ENCODE measurements at regions not wholly inside any gene's neighbourhood (a gene's known extent, or its start where the extent isn't known, plus 50 kb on each side); places are given as distances from the start of the nearest gene placed in this dataset.
A peak's percentile ranks its signal among the peaks of the same experiment; 100 is the strongest.

DNA sequence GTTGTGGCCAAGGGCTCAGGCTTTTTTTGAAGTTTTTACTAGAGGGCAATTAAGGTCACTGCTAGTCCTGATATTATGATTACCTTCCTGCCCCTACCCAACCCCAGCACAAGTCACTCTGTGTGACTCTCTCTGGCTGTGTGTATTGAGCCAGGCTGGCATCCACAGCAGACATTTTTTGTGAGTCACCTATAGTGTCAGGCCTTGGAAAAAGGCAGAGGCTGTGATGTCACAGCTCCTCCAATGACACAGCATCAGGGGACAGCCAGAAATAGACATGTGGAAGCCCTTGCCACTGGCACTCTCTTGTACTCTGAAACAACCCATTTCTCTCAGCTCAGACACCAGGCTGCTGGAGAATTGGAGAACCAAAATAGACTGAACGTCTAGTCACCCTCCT, 145.4 kb downstream of the NMUR2 start:
- no peak for DNase-seq (ENCODE audit: low read depth)
- TF ChIP-seq, protein P1, sequence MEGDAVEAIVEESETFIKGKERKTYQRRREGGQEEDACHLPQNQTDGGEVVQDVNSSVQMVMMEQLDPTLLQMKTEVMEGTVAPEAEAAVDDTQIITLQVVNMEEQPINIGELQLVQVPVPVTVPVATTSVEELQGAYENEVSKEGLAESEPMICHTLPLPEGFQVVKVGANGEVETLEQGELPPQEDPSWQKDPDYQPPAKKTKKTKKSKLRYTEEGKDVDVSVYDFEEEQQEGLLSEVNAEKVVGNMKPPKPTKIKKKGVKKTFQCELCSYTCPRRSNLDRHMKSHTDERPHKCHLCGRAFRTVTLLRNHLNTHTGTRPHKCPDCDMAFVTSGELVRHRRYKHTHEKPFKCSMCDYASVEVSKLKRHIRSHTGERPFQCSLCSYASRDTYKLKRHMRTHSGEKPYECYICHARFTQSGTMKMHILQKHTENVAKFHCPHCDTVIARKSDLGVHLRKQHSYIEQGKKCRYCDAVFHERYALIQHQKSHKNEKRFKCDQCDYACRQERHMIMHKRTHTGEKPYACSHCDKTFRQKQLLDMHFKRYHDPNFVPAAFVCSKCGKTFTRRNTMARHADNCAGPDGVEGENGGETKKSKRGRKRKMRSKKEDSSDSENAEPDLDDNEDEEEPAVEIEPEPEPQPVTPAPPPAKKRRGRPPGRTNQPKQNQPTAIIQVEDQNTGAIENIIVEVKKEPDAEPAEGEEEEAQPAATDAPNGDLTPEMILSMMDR (IDR thresholded peaks at IDR 0.05; ENCODE audit: insufficient read depth, low read depth, low read length, missing control alignments), result no peak
- no peak overlapping the region for H3K4me3 ChIP-seq (ENCODE audit: low read depth, low read length)

DNA sequence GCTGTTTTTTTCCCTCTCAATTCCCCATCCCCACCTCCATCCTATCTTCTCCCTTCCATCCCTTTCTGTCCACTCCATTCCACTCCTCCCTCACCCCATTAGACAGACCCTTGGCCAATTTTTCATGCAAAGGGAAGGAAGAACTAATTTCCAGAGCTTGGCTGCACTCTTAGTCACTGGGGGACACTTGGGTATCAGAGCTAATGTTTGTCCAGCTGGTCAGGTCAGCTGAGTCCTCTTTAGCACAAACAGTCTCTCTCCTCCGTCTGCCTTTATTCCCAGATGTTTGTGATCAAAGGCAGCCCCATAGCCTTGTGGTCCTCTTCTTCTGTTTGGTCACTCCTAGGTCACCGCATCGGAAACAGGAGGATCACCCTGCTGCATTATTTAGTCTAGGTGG, 148.5 kb downstream of the NMUR2 start:
- DNase-seq (ENCODE audit: low read depth), result no peak
- TF ChIP-seq, protein P1 (IDR thresholded peaks at IDR 0.05; ENCODE audit: insufficient read depth, low read depth, low read length, missing control alignments), result no peak

DNA sequence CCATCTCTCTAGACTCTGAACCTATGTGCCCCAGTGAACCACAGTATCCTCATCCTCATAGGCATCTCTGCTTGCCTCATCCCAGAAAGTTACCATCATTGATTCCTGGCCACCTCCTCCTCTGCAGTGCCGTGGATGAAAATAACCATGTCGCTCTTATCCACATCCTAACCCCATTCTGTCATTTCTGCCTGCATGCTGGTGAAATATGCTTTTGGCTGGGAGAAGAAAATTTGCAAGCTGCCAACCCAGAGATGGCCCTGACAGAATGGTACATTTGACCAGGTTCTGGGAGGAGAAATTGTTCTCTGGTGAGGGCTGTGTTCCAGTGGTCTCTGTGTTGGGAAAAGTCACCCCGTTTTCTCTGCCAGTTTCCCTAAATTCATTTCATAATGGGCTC, 149.7 kb downstream of the NMUR2 start:
- H3K4me3 ChIP-seq (ENCODE audit: low read depth, low read length), result no peak overlapping the region
- TF ChIP-seq, protein P1 (IDR thresholded peaks at IDR 0.05; ENCODE audit: insufficient read depth, low read depth, low read length, missing control alignments), result no peak
- no peak for DNase-seq (ENCODE audit: low read depth)

More for the DNA sequence above, 148.5 kb downstream of the NMUR2 start:
- H3K4me3 ChIP-seq (ENCODE audit: low read depth, low read length), result no peak overlapping the region

DNA sequence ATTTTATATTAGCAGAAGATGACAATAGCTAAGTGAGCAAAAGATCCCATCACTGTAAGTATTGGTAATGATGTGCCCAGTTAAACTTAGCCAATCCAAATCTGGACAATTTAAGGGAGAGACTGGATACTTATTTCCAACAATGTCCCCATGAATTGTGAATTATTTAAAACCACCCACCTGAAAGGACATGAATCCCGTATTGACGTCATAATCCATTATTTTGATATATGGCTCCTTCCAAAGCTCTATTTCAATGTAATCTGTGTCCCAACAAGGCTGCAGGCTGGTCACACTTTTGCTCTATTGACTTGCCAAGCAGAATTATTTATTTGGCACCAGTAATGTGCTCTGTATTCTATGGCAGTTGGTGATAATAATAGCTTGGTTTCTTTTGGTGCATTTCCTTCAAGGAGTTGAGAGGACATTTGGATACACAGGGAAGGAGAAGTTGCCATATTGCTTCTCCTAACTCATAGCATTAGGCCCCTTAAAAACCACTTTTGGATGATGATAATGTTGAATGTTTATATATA, 157.2 kb downstream of the NMUR2 start:
- TF ChIP-seq, protein P1 (IDR thresholded peaks at IDR 0.05; ENCODE audit: insufficient read depth, low read depth, low read length, missing control alignments), result no peak
- no peak overlapping the region for H3K4me3 ChIP-seq (ENCODE audit: low read depth, low read length)

DNA sequence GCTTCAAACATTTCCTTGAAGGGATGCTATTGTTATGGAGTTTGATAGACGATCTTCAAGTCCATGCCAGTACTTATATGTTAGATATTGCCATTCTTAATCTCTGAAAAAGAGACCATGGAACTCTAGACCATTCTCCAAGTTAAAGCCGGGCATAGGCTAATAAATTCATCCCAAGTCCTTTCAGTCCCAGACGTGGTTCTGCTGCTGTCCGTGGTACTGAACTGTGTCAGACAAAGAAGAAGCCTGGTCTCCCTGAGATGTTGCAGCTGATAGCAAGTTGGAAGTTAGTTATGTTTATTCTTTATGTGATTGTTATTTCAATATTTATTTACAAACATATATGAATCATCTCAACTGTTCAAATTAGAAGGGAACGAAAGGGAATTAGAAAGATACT, 158.7 kb downstream of the NMUR2 start:
- TF ChIP-seq, protein P1 (IDR thresholded peaks at IDR 0.05; ENCODE audit: insufficient read depth, low read depth, low read length, missing control alignments), result no peak
- H3K4me3 ChIP-seq (ENCODE audit: low read depth, low read length), result no peak overlapping the region
- DNase-seq (ENCODE audit: low read depth), result peak; percentile 29

More for the DNA sequence above, 157.2 kb downstream of the NMUR2 start:
- DNase-seq (ENCODE audit: low read depth), result no peak

DNA sequence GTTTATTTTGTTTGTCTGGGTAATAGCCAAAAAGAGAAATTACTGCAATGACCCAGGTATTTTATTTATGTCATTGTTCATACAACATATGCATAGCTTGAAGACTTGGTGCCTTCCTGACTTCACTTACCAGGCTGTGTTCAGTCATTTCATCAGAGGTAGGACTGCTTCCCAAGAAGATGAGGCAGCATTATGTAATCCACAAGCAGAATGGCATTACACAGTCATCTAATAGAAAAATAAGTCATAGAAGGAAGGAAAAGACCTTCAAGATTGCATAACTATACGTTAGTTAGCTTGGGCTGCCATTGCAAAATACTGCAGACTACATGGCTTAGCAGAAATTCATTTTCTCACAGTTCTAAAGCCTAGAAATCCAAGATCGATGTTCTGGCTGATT, 167.5 kb downstream of the NMUR2 start:
- DNase-seq (ENCODE audit: low read depth), result no peak
- TF ChIP-seq, protein P1 (IDR thresholded peaks at IDR 0.05; ENCODE audit: insufficient read depth, low read depth, low read length, missing control alignments), result no peak

DNA sequence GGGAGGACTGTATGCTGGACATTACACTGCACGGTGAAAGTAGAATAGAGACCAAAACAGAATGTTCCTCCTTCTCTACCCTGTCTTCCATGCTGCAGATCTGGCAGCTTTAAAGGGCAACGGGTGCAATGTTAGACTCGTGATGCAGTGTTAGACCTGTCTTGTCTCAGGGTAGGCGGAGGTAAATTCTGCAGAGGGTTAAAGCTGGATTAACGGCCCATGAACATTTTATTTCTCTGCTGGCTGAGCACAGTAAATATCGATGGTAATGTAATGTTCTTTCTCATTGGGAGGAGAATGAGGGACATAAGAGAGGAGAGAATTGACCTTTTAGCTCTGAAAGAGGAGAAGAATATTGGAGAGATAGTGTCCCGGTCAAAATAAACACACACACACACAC, 178.9 kb downstream of the NMUR2 start:
- TF ChIP-seq, protein P1 (IDR thresholded peaks at IDR 0.05; ENCODE audit: insufficient read depth, low read depth, low read length, missing control alignments), result no peak
- no peak overlapping the region for H3K4me3 ChIP-seq (ENCODE audit: low read depth, low read length)
- no peak for DNase-seq (ENCODE audit: low read depth)

More for the DNA sequence above, 167.5 kb downstream of the NMUR2 start:
- no peak overlapping the region for H3K4me3 ChIP-seq (ENCODE audit: low read depth, low read length)

Data from GM12865 (cell line).